Esophagus squamous epithelium (tissue), 4 donors: ENCODE measurements at regions not wholly inside any gene's neighbourhood (a gene's known extent, or its start where the extent isn't known, plus 50 kb on each side); places are given as distances from the start of the nearest gene placed in this dataset.

Experiments
- CTCF ChIP-seq, 6 experiments: fragments of 450-650 bp in 4 of 6; fragments of 200-600 bp in 2 of 6; sonication (generic) in 2 of 6; IDR thresholded peaks; one replicate each; pipeline ENCODE4 v1.5.1; 2016 to 2019; ENCODE audit warnings: antibody characterized with exemption in 6 of 6, mild to moderate bottlenecking in 4 of 6, moderate library complexity in 4 of 6
- POLR2A ChIP-seq, 4 donors: fragments of 450-650 bp; IDR thresholded peaks; one replicate each; pipeline ENCODE4 v1.6.1; 2017; ENCODE audit warnings: antibody characterized with exemption in 4 of 4, mild to moderate bottlenecking in 4 of 4, moderate library complexity in 3 of 4

- no peak for TF ChIP-seq POLR2A (IDR thresholded peaks at IDR 0.05)
- no peak for TF ChIP-seq CTCF (IDR thresholded peaks at IDR 0.05)
These were observed 74.2 kb upstream of the C14orf180 start for GRCh38 chr14:104505085-104506074.
